HG03108 (cell line): ENCODE measurements at regions not wholly inside any gene's neighbourhood (a gene's known extent, or its start where the extent isn't known, plus 50 kb on each side); places are given as distances from the start of the nearest gene placed in this dataset.
"Not testable (repeated sequence)": the region's sequence is repeated elsewhere in the genome, so short reads cannot be mapped to it uniquely, and the experiment has no call there.

Experiments used
- ATAC-seq: cut with Tn5 transposase; IDR thresholded peaks from one replicate; pipeline ENCODE4 v1.9.1; 2021; ENCODE audit warnings: moderate library complexity; ENCODE audit not compliant: unreplicated experiment

- ATAC-seq, result no peak
These were observed 202.3 kb upstream of the G2E3 start for GRCh38 chr14:30356438-30357202.

- no peak for ATAC-seq
These were observed 201.2 kb upstream of the G2E3 start for GRCh38 chr14:30357791-30358190.

- ATAC-seq, result no peak
These were observed 196.4 kb upstream of the G2E3 start for GRCh38 chr14:30362369-30363218.

GRCh38 chr14:30363219-30363880 is 195.6 kb upstream of the G2E3 start:
- ATAC-seq, result not testable (repeated sequence)

GRCh38 chr14:30369502-30370180 is 189.3 kb upstream of the G2E3 start:
- ATAC-seq, result no peak

- no peak for ATAC-seq
These were observed 185.9 kb upstream of the G2E3 start for GRCh38 chr14:30373053-30373452.

GRCh38 chr14:30373526-30373925 is 185.4 kb upstream of the G2E3 start:
- no peak for ATAC-seq

GRCh38 chr14:30375296-30375892 is 183.6 kb upstream of the G2E3 start:
- peak; percentile 81 for ATAC-seq

GRCh38 chr14:30381861-30382480 is 177.0 kb upstream of the G2E3 start:
- no peak for ATAC-seq

GRCh38 chr14:30385925-30386324 is 173.0 kb upstream of the G2E3 start:
- ATAC-seq, result no peak

- ATAC-seq, result no peak
These were observed 171.1 kb upstream of the G2E3 start for GRCh38 chr14:30387871-30388270.

- ATAC-seq, result no peak
These were observed 169.7 kb upstream of the G2E3 start for GRCh38 chr14:30389134-30389876.

GRCh38 chr14:30389877-30390385 is 169.0 kb upstream of the G2E3 start:
- no peak for ATAC-seq

GRCh38 chr14:30395065-30395464 is 163.9 kb upstream of the G2E3 start:
- ATAC-seq, result no peak

- ATAC-seq, result no peak
These were observed 156.1 kb upstream of the G2E3 start for GRCh38 chr14:30402846-30403245.

GRCh38 chr14:30403791-30404190 is 155.2 kb upstream of the G2E3 start:
- no peak for ATAC-seq

- not testable (repeated sequence) for ATAC-seq
These were observed 149.4 kb upstream of the G2E3 start for GRCh38 chr14:30409508-30410015.

- no peak for ATAC-seq
These were observed 148.0 kb upstream of the G2E3 start for GRCh38 chr14:30410986-30411385.

GRCh38 chr14:30413184-30413583 is 145.8 kb upstream of the G2E3 start:
- ATAC-seq, result not testable (repeated sequence)
